ENCODE measurements at regions not wholly inside any gene's neighbourhood (a gene's known extent, or its start where the extent isn't known, plus 50 kb on each side); places are given as distances from the start of the nearest gene placed in this dataset.

DNA sequence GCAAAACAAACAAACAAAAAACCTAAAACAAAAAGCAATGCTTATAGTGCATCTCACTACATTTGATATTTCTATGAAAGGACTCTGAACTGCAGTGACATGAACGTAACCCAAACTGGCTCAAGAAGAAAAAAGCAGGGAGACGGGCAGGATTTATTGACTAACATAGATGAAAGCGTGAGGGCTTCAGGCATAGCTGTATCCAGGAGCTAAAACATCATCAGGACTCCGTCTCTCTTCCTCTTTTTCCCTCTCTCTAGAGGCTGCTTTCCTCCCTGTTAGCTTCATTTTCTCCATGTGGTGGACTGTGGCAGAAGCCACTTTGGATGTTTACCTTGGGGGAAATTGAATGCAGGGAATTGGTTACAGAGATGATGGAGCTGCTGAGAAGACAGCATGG, 418.2 kb upstream of the PROK2 start:
- TF ChIP-seq, protein P1, sequence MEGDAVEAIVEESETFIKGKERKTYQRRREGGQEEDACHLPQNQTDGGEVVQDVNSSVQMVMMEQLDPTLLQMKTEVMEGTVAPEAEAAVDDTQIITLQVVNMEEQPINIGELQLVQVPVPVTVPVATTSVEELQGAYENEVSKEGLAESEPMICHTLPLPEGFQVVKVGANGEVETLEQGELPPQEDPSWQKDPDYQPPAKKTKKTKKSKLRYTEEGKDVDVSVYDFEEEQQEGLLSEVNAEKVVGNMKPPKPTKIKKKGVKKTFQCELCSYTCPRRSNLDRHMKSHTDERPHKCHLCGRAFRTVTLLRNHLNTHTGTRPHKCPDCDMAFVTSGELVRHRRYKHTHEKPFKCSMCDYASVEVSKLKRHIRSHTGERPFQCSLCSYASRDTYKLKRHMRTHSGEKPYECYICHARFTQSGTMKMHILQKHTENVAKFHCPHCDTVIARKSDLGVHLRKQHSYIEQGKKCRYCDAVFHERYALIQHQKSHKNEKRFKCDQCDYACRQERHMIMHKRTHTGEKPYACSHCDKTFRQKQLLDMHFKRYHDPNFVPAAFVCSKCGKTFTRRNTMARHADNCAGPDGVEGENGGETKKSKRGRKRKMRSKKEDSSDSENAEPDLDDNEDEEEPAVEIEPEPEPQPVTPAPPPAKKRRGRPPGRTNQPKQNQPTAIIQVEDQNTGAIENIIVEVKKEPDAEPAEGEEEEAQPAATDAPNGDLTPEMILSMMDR (IDR thresholded peaks at IDR 0.05; ENCODE audit: poor library complexity) = no peak
- TF ChIP-seq EZH2 (IDR thresholded peaks at IDR 0.05; ENCODE audit: borderline replicate concordance) = no peak

Data from hepatocyte (in vitro differentiated cells).